ENCODE measurements at regions not wholly inside any gene's neighbourhood (a gene's known extent, or its start where the extent isn't known, plus 50 kb on each side); places are given as distances from the start of the nearest gene placed in this dataset.

DNA sequence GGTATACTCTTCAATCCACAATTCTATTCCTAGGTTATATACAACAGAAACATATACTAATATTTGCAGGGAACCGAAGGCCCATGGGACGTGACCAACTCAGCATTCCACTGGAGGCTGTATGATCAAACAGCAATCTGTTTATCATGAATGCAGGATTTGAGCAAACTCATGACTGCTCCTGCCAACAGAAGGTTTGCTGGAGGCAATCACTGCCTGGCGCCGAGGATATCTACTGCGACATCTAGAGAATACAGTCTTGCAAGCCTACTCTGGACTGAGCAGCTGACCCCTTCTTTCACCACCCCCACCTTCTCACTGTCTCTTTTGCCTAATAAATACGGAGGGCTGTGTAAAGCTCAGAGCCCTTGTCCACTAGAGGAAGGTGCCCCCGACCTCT lies 90.5 kb upstream of the CDH10 start:
- TF ChIP-seq, protein P1, sequence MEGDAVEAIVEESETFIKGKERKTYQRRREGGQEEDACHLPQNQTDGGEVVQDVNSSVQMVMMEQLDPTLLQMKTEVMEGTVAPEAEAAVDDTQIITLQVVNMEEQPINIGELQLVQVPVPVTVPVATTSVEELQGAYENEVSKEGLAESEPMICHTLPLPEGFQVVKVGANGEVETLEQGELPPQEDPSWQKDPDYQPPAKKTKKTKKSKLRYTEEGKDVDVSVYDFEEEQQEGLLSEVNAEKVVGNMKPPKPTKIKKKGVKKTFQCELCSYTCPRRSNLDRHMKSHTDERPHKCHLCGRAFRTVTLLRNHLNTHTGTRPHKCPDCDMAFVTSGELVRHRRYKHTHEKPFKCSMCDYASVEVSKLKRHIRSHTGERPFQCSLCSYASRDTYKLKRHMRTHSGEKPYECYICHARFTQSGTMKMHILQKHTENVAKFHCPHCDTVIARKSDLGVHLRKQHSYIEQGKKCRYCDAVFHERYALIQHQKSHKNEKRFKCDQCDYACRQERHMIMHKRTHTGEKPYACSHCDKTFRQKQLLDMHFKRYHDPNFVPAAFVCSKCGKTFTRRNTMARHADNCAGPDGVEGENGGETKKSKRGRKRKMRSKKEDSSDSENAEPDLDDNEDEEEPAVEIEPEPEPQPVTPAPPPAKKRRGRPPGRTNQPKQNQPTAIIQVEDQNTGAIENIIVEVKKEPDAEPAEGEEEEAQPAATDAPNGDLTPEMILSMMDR (conservative IDR thresholded peaks at IDR 0.05 in 1 of 2, IDR thresholded peaks at IDR 0.05 in 1 of 2; ENCODE audit: extremely low read depth in 1 of 2, insufficient read depth in 1 of 2, low read depth in 1 of 2, low read length in 2 of 2): no peak
- no peak for TF ChIP-seq EZH2 (IDR thresholded peaks at IDR 0.05; ENCODE audit: borderline replicate concordance, low read length)

Measured in mammary epithelial cell (primary cell).